ENCODE measurements at regions not wholly inside any gene's neighbourhood (a gene's known extent, or its start where the extent isn't known, plus 50 kb on each side); places are given as distances from the start of the nearest gene placed in this dataset.

GRCh38 chr13:31517599-31517998 is 221.7 kb upstream of the RXFP2 start:
- Mint-ChIP-seq H3K36me3 (ENCODE audit: unreplicated experiment) (no peaks in the 10 kb centered on the region), H3K9me3 (ENCODE audit: unreplicated experiment) (no peaks in the 10 kb centered on the region), H3K27ac (ENCODE audit: unreplicated experiment) (no peak overlapping the region), H3K4me3 (ENCODE audit: unreplicated experiment) (no peak overlapping the region), H3K4me1 (ENCODE audit: unreplicated experiment) (peaks cover 2% of the 10 kb centered on the region), H3K27me3 (ENCODE audit: unreplicated experiment) (peaks cover 35% of the 10 kb centered on the region)
- TF ChIP-seq CTCF (IDR thresholded peaks at IDR 0.05), result no peak
- no peak for DNase-seq (ENCODE audit: extremely low spot score, unreplicated experiment)

GRCh38 chr13:31518645-31519044 is 220.7 kb upstream of the RXFP2 start:
- peaks cover 29% of the 10 kb centered on the region for H3K27me3 Mint-ChIP-seq (ENCODE audit: unreplicated experiment)
- no peak for DNase-seq (ENCODE audit: extremely low spot score, unreplicated experiment)
- H3K4me1 Mint-ChIP-seq (ENCODE audit: unreplicated experiment), result peaks cover 2% of the 10 kb centered on the region
- no peak overlapping the region for H3K4me3 Mint-ChIP-seq (ENCODE audit: unreplicated experiment)
- TF ChIP-seq CTCF (IDR thresholded peaks at IDR 0.05), result no peak
- no peaks in the 10 kb centered on the region for H3K9me3 Mint-ChIP-seq (ENCODE audit: unreplicated experiment)
- H3K36me3 Mint-ChIP-seq (ENCODE audit: unreplicated experiment), result no peaks in the 10 kb centered on the region
- H3K27ac Mint-ChIP-seq (ENCODE audit: unreplicated experiment), result no peak overlapping the region

- Mint-ChIP-seq H3K4me1 (ENCODE audit: unreplicated experiment) (peaks cover 2% of the 10 kb centered on the region), H3K4me3 (ENCODE audit: unreplicated experiment) (no peak overlapping the region), H3K27ac (ENCODE audit: unreplicated experiment) (no peak overlapping the region), H3K9me3 (ENCODE audit: unreplicated experiment) (no peaks in the 10 kb centered on the region), H3K27me3 (ENCODE audit: unreplicated experiment) (peaks cover 21% of the 10 kb centered on the region), H3K36me3 (ENCODE audit: unreplicated experiment) (no peaks in the 10 kb centered on the region)
- no peak for DNase-seq (ENCODE audit: extremely low spot score, unreplicated experiment)
- no peak for TF ChIP-seq CTCF (IDR thresholded peaks at IDR 0.05)
Measured at GRCh38 chr13:31521435-31521834, 217.9 kb upstream of the RXFP2 start.

- Mint-ChIP-seq H3K9me3 (ENCODE audit: unreplicated experiment) (no peaks in the 10 kb centered on the region), H3K36me3 (ENCODE audit: unreplicated experiment) (no peaks in the 10 kb centered on the region), H3K27me3 (ENCODE audit: unreplicated experiment) (peaks cover 21% of the 10 kb centered on the region), H3K4me3 (ENCODE audit: unreplicated experiment) (no peak overlapping the region), H3K27ac (ENCODE audit: unreplicated experiment) (no peak overlapping the region), H3K4me1 (ENCODE audit: unreplicated experiment) (peaks cover 2% of the 10 kb centered on the region)
- DNase-seq (ENCODE audit: extremely low spot score, unreplicated experiment), result no peak
- no peak for TF ChIP-seq CTCF (IDR thresholded peaks at IDR 0.05)
Measured at GRCh38 chr13:31522396-31522795, 216.9 kb upstream of the RXFP2 start.

GRCh38 chr13:31528176-31528575 is 211.2 kb upstream of the RXFP2 start:
- Mint-ChIP-seq H3K36me3 (ENCODE audit: unreplicated experiment) (no peaks in the 10 kb centered on the region), H3K27me3 (ENCODE audit: unreplicated experiment) (peaks cover 12% of the 10 kb centered on the region), H3K9me3 (ENCODE audit: unreplicated experiment) (no peaks in the 10 kb centered on the region), H3K4me1 (ENCODE audit: unreplicated experiment) (no peaks in the 10 kb centered on the region), H3K27ac (ENCODE audit: unreplicated experiment) (no peak overlapping the region), H3K4me3 (ENCODE audit: unreplicated experiment) (no peak overlapping the region)
- TF ChIP-seq CTCF (IDR thresholded peaks at IDR 0.05), result no peak
- no peak for DNase-seq (ENCODE audit: extremely low spot score, unreplicated experiment)

All from osteocyte (in vitro differentiated cells).